Esophagus squamous epithelium (tissue), 4 donors: ENCODE measurements at regions not wholly inside any gene's neighbourhood (a gene's known extent, or its start where the extent isn't known, plus 50 kb on each side); places are given as distances from the start of the nearest gene placed in this dataset.

Experiments
- POLR2A ChIP-seq, 4 donors: fragments of 450-650 bp; IDR thresholded peaks; one replicate each; pipeline ENCODE4 v1.6.1; 2017; ENCODE audit warnings: antibody characterized with exemption in 4 of 4, mild to moderate bottlenecking in 4 of 4, moderate library complexity in 3 of 4
- TF ChIP-seq, protein P1 (sequence below), 6 experiments: fragments of 450-650 bp in 4 of 6; fragments of 200-600 bp in 2 of 6; sonication (generic) in 2 of 6; IDR thresholded peaks; one replicate each; pipeline ENCODE4 v1.5.1; 2016 to 2019; ENCODE audit warnings: antibody characterized with exemption in 6 of 6, mild to moderate bottlenecking in 4 of 6, moderate library complexity in 4 of 6

DNA sequence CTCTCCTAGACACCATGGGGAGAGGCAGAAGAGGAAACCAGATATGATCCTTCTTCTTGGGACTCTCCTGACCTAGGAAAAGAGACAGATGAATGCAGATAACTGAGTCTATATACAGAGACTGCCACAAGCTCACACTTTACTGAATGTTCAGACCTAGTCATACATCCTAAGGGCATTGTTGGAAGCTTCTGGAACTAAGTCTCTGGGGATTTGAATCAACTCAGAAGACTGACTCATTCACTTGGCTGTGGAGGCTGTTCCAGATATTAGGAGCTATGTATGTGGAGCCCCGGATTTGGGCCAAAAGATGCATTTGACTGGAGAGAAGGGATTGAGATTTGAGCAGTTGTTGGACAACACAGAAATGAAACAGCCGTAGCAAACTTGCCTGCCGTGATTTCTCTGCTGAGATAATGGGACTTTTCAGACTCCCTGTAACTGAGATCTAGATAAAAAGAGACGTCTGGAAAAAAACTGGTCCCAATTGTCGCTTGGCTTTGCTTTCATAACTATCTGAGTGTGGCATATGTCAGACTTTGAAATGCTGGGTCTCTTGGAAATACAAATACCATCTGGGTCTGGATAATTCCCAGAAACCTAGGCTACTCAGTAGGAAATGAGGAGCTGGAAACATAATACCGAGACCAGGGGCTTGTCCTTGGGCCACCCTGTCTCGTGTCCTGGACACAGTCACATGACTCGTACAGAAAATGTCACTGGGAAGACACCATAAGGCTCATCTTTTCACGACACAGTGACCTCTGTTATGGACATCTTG, 396.8 kb downstream of the NUAK1 start:
- TF ChIP-seq, protein P1, sequence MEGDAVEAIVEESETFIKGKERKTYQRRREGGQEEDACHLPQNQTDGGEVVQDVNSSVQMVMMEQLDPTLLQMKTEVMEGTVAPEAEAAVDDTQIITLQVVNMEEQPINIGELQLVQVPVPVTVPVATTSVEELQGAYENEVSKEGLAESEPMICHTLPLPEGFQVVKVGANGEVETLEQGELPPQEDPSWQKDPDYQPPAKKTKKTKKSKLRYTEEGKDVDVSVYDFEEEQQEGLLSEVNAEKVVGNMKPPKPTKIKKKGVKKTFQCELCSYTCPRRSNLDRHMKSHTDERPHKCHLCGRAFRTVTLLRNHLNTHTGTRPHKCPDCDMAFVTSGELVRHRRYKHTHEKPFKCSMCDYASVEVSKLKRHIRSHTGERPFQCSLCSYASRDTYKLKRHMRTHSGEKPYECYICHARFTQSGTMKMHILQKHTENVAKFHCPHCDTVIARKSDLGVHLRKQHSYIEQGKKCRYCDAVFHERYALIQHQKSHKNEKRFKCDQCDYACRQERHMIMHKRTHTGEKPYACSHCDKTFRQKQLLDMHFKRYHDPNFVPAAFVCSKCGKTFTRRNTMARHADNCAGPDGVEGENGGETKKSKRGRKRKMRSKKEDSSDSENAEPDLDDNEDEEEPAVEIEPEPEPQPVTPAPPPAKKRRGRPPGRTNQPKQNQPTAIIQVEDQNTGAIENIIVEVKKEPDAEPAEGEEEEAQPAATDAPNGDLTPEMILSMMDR (IDR thresholded peaks at IDR 0.05), result no peak
- no peak for TF ChIP-seq POLR2A (IDR thresholded peaks at IDR 0.05)
